DND-41 (cell line): ENCODE measurements at regions not wholly inside any gene's neighbourhood (a gene's known extent, or its start where the extent isn't known, plus 50 kb on each side); places are given as distances from the start of the nearest gene placed in this dataset.

Experiments
- CTCF ChIP-seq: IDR thresholded peaks from 2 replicates; pipeline ENCODE4 v1.5.1; 2012; ENCODE audit warnings: borderline replicate concordance, low read length, moderate library complexity, mild to moderate bottlenecking; ENCODE audit not compliant: poor library complexity, severe bottlenecking; ENCODE audit errors: extremely low read depth
- EZH2 ChIP-seq: IDR thresholded peaks from 3 replicates; pipeline ENCODE4 v1.6.1; 2012; ENCODE audit warnings: borderline replicate concordance, low read depth, mild to moderate bottlenecking, moderate library complexity, low read length, inconsistent platforms; ENCODE audit not compliant: severe bottlenecking

GRCh38 chr6:163877877-163878639, 463.5 kb downstream of the QKI start:
- TF ChIP-seq CTCF = no peak
- TF ChIP-seq EZH2 = no peak
